DND-41 (cell line): ENCODE measurements at regions not wholly inside any gene's neighbourhood (a gene's known extent, or its start where the extent isn't known, plus 50 kb on each side); places are given as distances from the start of the nearest gene placed in this dataset.

ENCODE experiments used
- ATAC-seq: fragments of 200-7000 bp; cut with Tn5 transposase; 3 replicates; pipeline ENCODE4 v1.9.1; 2021; ENCODE audit warnings: low read depth; ENCODE audit not compliant: insufficient read depth
- DNase-seq: peaks from one replicate; pipeline ENCODE4 v3.0.0-alpha.2; 2020
- H2AFZ ChIP-seq: 2 replicates; pipeline ENCODE4 v1.6.0; 2012; ENCODE audit warnings: low read depth, low read length
- H3K27ac ChIP-seq: 2 replicates; pipeline ENCODE4 v1.5.1; 2012; ENCODE audit warnings: low read length, inconsistent platforms
- H3K27me3 ChIP-seq: fragments of 200-600 bp; sonication (generic); 2 replicates; pipeline ENCODE4 v1.6.0; 2012; ENCODE audit warnings: low read length, mild to moderate bottlenecking, inconsistent platforms; ENCODE audit not compliant: insufficient read depth, poor library complexity
- H3K36me3 ChIP-seq: 2 replicates; pipeline ENCODE4 v1.5.1; 2012; ENCODE audit warnings: low read length, inconsistent platforms; ENCODE audit not compliant: insufficient read depth
- H3K4me1 ChIP-seq: 2 replicates; pipeline ENCODE4 v1.5.1; 2012; ENCODE audit warnings: mild to moderate bottlenecking, low read length; ENCODE audit not compliant: insufficient read depth
- H3K4me2 ChIP-seq: 2 replicates; pipeline ENCODE4 v1.6.0; 2012; ENCODE audit warnings: mild to moderate bottlenecking, moderate library complexity, low read length, inconsistent platforms; ENCODE audit not compliant: insufficient read depth
- H3K4me3 ChIP-seq, 2 experiments: fragments of 200-600 bp in 1 of 2; shearing (Covaris generic) in 1 of 2; 2 replicates each; pipeline ENCODE4 v1.5.1; 2012 to 2016; ENCODE audit warnings: inconsistent platforms in 2 of 2, low read length in 2 of 2, mild to moderate bottlenecking in 2 of 2, low read depth in 1 of 2, moderate library complexity in 1 of 2
- H3K79me2 ChIP-seq: 2 replicates; pipeline ENCODE4 v1.6.0; 2012; ENCODE audit warnings: low read length, inconsistent platforms; ENCODE audit not compliant: insufficient read depth
- H3K9ac ChIP-seq: 2 replicates; pipeline ENCODE4 v1.6.0; 2012; ENCODE audit warnings: low read depth, mild to moderate bottlenecking, inconsistent platforms, low read length, moderate library complexity
- H3K9me3 ChIP-seq: 2 replicates; pipeline ENCODE4 v1.5.1; 2012; ENCODE audit warnings: low read length, moderate library complexity, mild to moderate bottlenecking, inconsistent platforms; ENCODE audit not compliant: insufficient read depth, severe bottlenecking
- H4K20me1 ChIP-seq: 2 replicates; pipeline ENCODE4 v1.6.0; 2012; ENCODE audit warnings: low read length; ENCODE audit not compliant: insufficient read depth
- CTCF ChIP-seq: IDR thresholded peaks from 2 replicates; pipeline ENCODE4 v1.5.1; 2012; ENCODE audit warnings: borderline replicate concordance, low read length, moderate library complexity, mild to moderate bottlenecking; ENCODE audit not compliant: poor library complexity, severe bottlenecking; ENCODE audit errors: extremely low read depth
- EZH2 ChIP-seq: IDR thresholded peaks from 3 replicates; pipeline ENCODE4 v1.6.1; 2012; ENCODE audit warnings: borderline replicate concordance, low read depth, mild to moderate bottlenecking, moderate library complexity, low read length, inconsistent platforms; ENCODE audit not compliant: severe bottlenecking

DNA sequence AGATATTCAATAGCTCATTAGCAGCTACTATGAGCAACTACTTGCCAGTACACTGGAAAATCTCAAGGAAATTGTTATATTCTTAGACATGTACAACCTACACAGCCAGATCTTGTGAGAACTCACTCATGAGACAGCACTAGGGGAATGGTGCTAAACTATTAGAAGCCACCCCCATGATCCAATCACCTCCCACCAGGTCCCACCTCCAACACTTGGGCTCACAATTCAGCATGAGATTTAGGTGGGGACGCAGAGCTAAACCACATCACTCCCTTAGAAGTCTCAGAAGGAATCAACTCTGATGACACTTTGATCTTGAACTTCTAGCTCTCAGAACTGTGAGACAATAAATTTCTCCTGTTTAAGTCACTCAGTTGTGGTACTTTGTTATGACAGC is 418.3 kb upstream of the SPHKAP start:
- Histone ChIP-seq H3K27ac (no peak overlapping the region), H3K4me1 (no peaks in the 10 kb centered on the region), H3K4me3 (no peak overlapping the region), H3K27me3 (no peaks in the 10 kb centered on the region), H3K36me3 (no peaks in the 10 kb centered on the region), H4K20me1 (no peaks in the 10 kb centered on the region), H3K79me2 (no peaks in the 10 kb centered on the region), H3K4me2 (no peak overlapping the region), H3K9me3 (no peaks in the 10 kb centered on the region), H3K9ac (no peak overlapping the region), H2AFZ (no peak overlapping the region)
- ATAC-seq: no peak
- TF ChIP-seq EZH2 (no peak), CTCF (no peak)
- no peak for DNase-seq

DNA sequence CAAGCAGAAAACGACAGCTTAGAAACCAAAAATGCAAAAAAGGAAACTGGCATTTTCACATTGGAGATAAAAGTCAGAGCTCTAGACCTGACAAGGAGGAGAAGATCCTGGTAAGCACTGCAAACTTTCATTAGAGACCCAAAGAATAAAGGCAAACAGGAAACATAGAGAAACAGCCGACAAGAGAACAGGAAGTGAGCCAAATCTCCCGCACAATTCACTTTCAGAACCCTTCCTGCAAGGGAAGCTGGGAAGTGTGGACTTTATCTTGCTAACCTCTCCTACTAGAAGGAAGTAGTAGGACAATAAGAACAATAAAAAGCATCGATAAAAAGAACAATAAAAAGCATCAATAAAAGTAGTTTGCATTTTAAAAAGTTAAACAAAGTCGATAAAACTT is 417.8 kb upstream of the SPHKAP start:
- Histone ChIP-seq H3K4me2 (no peak overlapping the region), H3K27ac (no peak overlapping the region), H4K20me1 (no peaks in the 10 kb centered on the region), H3K79me2 (no peaks in the 10 kb centered on the region), H3K4me1 (no peaks in the 10 kb centered on the region), H3K4me3 (no peak overlapping the region), H3K9me3 (no peaks in the 10 kb centered on the region), H3K36me3 (no peaks in the 10 kb centered on the region), H3K9ac (no peak overlapping the region), H2AFZ (no peak overlapping the region; the same call in 1 of the 2 replicates), H3K27me3 (no peaks in the 10 kb centered on the region)
- ATAC-seq: no peak
- TF ChIP-seq EZH2 (no peak), CTCF (no peak)
- DNase-seq: no peak

DNA sequence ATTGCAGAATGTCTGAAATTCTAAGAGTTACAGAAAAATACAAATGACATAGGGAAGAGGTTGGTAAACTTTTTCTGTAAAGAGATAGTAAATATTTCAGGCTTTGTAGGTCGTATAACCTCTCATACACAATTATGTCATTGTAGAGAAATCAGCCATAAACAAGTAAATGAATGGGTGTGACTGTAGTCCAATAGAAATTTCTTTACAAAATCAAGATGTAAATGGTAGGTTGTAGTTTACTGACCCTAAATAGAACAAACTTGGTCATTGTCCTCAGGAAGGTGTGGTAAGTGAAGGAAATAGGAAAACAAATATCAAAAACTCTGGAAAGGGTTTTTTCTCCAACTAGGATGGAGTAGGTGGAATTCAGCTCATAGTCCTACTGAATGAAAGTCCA is 415.5 kb upstream of the SPHKAP start:
- H3K4me2 ChIP-seq: no peak overlapping the region
- no peaks in the 10 kb centered on the region for H3K4me1 ChIP-seq
- TF ChIP-seq CTCF (no peak), EZH2 (no peak)
- no peak overlapping the region for H3K4me3 ChIP-seq
- H4K20me1 ChIP-seq: no peaks in the 10 kb centered on the region
- no peak for ATAC-seq
- no peaks in the 10 kb centered on the region for H3K27me3 ChIP-seq
- no peaks in the 10 kb centered on the region for H3K9me3 ChIP-seq
- no peak overlapping the region for H2AFZ ChIP-seq
- no peak overlapping the region for H3K27ac ChIP-seq
- no peak overlapping the region for H3K9ac ChIP-seq
- no peaks in the 10 kb centered on the region for H3K79me2 ChIP-seq
- no peak for DNase-seq
- no peaks in the 10 kb centered on the region for H3K36me3 ChIP-seq

DNA sequence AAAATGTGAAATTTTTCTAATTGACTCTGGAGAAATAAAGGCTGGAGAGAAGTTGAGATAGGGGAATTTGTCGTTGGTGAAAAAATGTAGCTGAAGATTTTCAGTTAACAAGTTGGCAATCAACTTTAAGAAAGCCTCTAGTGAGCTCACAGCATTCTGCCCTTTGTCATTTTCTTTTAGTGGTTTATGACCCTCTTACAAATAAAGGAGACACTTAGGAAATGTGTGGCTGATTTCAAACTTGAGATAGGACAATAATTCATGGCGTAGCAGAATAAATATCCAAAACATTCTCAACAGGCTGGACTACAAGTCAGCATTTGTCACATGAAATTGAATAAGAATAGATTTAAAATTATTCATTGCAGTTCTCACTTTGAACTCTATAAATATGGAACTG is 412.5 kb upstream of the SPHKAP start:
- Histone ChIP-seq H3K4me2 (no peak overlapping the region), H3K9ac (no peak overlapping the region), H3K36me3 (no peaks in the 10 kb centered on the region), H3K9me3 (no peaks in the 10 kb centered on the region), H3K79me2 (no peaks in the 10 kb centered on the region), H3K27ac (no peak overlapping the region), H3K4me3 (no peak overlapping the region), H3K27me3 (no peaks in the 10 kb centered on the region), H4K20me1 (no peaks in the 10 kb centered on the region), H3K4me1 (no peaks in the 10 kb centered on the region), H2AFZ (no peak overlapping the region)
- TF ChIP-seq EZH2 (no peak), CTCF (no peak)
- no peak for DNase-seq
- ATAC-seq: no peak
